GM12865 (cell line): ENCODE measurements at regions not wholly inside any gene's neighbourhood (a gene's known extent, or its start where the extent isn't known, plus 50 kb on each side); places are given as distances from the start of the nearest gene placed in this dataset.

ENCODE experiments used
- DNase-seq: peaks from one replicate; pipeline ENCODE4 v3.0.0; 2010; ENCODE audit warnings: low read depth
- H3K4me3 ChIP-seq: 2 replicates; pipeline ENCODE4 v1.5.1; 2011; ENCODE audit warnings: mild to moderate bottlenecking, low read depth, low read length, control low read depth
- CTCF ChIP-seq: IDR thresholded peaks from 2 replicates; pipeline ENCODE4 v1.5.1; 2011; ENCODE audit warnings: low read length, control low read depth, low read depth, inconsistent platforms; ENCODE audit not compliant: insufficient read depth; ENCODE audit errors: missing control alignments

GRCh38 chr2:11953258-11953657, 206.8 kb downstream of the LPIN1 start:
- DNase-seq = no peak
- no peak overlapping the region for H3K4me3 ChIP-seq
- no peak for TF ChIP-seq CTCF

GRCh38 chr2:11955314-11955713, 208.9 kb downstream of the LPIN1 start:
- DNase-seq = no peak
- no peak for TF ChIP-seq CTCF
- H3K4me3 ChIP-seq = no peak overlapping the region

- no peak overlapping the region for H3K4me3 ChIP-seq
- DNase-seq = no peak
- no peak for TF ChIP-seq CTCF
These were observed 209.5 kb downstream of the LPIN1 start for GRCh38 chr2:11955884-11956291.

- no peak for TF ChIP-seq CTCF
- no peak for DNase-seq
These were observed 216.4 kb downstream of the LPIN1 start for GRCh38 chr2:11962707-11963328.

GRCh38 chr2:11963966-11964365, 217.5 kb downstream of the LPIN1 start:
- no peak for DNase-seq
- no peak for TF ChIP-seq CTCF

More at GRCh38 chr2:11962707-11963328, 216.4 kb downstream of the LPIN1 start:
- no peak overlapping the region for H3K4me3 ChIP-seq

GRCh38 chr2:11967946-11968465, 221.6 kb downstream of the LPIN1 start:
- H3K4me3 ChIP-seq = no peak overlapping the region
- no peak for DNase-seq
- TF ChIP-seq CTCF = no peak

More at GRCh38 chr2:11963966-11964365, 217.5 kb downstream of the LPIN1 start:
- H3K4me3 ChIP-seq = no peak overlapping the region

- TF ChIP-seq CTCF = no peak
- H3K4me3 ChIP-seq = no peak overlapping the region
- no peak for DNase-seq
These were observed 222.1 kb downstream of the LPIN1 start for GRCh38 chr2:11968521-11968920.
